GM23248 (cell line): ENCODE measurements at regions not wholly inside any gene's neighbourhood (a gene's known extent, or its start where the extent isn't known, plus 50 kb on each side); places are given as distances from the start of the nearest gene placed in this dataset.

Source experiments
- EZH2 ChIP-seq: fragments of 200-600 bp; sonication (generic); IDR thresholded peaks from 2 replicates; pipeline ENCODE4 v1.6.1; 2018; ENCODE audit warnings: antibody characterized with exemption, mild to moderate bottlenecking; ENCODE audit not compliant: insufficient read depth, poor library complexity, severe bottlenecking
- EZH2phosphoT487 ChIP-seq: fragments of 200-600 bp; sonication (generic); IDR thresholded peaks from 2 replicates; pipeline ENCODE4 v1.6.1; 2018; ENCODE audit warnings: antibody characterized with exemption, moderate library complexity, mild to moderate bottlenecking, low read depth; ENCODE audit not compliant: insufficient read depth

DNA sequence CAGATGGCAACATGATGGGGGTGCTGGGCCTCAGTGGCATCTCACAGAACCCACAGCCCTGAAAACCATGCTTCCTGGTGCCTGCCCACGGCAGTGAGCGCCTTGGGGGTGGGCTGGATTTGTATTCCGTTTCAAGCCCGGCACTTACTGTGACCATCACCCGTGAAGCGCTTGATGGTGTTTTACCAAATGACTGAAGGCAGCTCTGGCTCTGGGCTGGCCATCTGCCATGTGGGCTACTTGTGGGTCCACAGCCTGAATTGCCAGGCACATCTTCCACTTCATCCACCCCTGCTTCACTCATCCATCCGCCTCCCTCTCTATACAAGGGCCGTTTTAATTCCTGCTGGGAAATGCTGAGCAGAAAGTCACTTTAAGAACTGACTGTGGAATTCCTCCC is 250.9 kb upstream of the GMDS start:
- TF ChIP-seq EZH2 (no peak), EZH2phosphoT487 (no peak)
